ENCODE measurements at regions not wholly inside any gene's neighbourhood (a gene's known extent, or its start where the extent isn't known, plus 50 kb on each side); places are given as distances from the start of the nearest gene placed in this dataset.

DNA sequence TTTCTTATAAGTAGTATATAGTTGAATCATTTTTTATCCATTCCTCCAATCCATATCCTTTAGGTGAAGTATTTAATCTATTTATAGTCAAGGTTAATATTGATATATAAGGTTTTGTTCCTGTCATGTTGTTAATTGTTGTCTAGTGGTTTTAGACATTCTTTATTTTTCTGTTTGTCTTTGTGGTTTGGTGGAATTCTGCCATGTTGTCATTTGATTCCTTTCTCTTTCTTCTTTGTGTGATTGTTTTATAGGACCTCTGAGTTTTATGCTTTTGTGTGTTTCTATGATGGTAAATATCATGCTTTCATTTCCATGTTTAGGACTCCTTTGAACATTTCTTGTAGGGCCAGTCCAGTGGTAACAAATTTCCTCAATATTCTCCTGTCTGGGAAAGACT is 450.3 kb upstream of the BTBD3 start:
- in situ Hi-C loops (cut with HindIII; ENCODE audit: low sequenced_read_pairs): no loop called here
- H3K4me3 ChIP-seq (ENCODE audit: low read depth, low read length): no peak overlapping the region
- no peak for DNase-seq (ENCODE audit: low read depth)
- TF ChIP-seq, protein P1, sequence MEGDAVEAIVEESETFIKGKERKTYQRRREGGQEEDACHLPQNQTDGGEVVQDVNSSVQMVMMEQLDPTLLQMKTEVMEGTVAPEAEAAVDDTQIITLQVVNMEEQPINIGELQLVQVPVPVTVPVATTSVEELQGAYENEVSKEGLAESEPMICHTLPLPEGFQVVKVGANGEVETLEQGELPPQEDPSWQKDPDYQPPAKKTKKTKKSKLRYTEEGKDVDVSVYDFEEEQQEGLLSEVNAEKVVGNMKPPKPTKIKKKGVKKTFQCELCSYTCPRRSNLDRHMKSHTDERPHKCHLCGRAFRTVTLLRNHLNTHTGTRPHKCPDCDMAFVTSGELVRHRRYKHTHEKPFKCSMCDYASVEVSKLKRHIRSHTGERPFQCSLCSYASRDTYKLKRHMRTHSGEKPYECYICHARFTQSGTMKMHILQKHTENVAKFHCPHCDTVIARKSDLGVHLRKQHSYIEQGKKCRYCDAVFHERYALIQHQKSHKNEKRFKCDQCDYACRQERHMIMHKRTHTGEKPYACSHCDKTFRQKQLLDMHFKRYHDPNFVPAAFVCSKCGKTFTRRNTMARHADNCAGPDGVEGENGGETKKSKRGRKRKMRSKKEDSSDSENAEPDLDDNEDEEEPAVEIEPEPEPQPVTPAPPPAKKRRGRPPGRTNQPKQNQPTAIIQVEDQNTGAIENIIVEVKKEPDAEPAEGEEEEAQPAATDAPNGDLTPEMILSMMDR (IDR thresholded peaks at IDR 0.05; ENCODE audit: low read depth, low read length, missing control alignments): no peak

DNA sequence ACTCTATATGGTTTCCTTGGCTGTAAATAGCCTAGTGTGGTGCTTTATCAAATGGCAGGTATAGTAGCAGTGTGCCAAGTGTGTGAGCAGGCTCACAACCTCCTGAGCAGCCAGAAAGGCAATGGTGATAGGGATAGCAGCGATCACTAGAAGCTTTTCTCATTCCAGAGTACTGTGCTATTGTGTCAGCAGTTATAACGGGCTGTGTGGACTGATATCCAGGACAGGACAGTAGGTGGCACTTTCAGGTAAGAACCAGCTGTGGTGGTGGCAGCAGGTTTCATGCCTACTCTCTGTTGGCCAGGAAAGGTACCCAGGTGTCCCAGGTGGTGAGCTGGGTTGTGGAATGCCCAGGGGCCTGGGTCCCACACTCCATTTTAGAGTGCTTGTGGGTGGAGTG is 448.8 kb upstream of the BTBD3 start:
- in situ Hi-C loops (cut with HindIII; ENCODE audit: low sequenced_read_pairs): no loop called here
- no peak overlapping the region for H3K4me3 ChIP-seq (ENCODE audit: low read depth, low read length)
- DNase-seq (ENCODE audit: low read depth): no peak
- TF ChIP-seq, protein P1 (IDR thresholded peaks at IDR 0.05; ENCODE audit: low read depth, low read length, missing control alignments): no peak

DNA sequence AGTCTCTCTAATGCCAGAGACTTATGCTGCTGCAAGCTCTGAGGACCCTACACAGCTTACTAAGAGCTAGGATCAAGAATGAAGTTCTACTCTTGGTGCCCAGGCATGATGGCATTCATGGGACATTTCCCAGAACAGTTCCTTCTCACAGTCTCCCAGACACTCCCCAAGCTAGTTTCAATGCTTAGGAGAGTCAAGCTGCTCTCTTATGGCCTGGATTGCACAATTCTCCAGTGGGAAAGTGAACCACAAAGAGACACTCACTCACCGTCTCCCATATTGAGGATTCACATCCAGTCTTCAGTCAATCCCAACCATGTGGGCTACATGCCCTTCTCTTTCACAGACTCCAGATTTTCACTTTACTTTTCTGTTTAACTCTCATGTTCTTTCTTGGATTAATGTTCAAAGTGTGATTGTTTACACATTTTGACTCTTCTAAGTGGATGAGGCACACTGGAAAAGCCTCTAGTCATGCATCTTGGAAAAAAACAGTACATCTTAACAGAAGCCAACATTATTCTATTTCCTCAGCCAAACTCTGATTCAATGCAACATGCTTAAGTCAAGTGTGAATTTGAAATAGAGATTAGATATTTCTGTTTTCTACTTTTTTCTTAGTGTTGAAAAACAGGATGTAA is 447.8 kb upstream of the BTBD3 start:
- in situ Hi-C loops (cut with HindIII; ENCODE audit: low sequenced_read_pairs): no loop called here
- DNase-seq (ENCODE audit: low read depth): no peak
- H3K4me3 ChIP-seq (ENCODE audit: low read depth, low read length): no peak overlapping the region
- TF ChIP-seq, protein P1 (IDR thresholded peaks at IDR 0.05; ENCODE audit: low read depth, low read length, missing control alignments): no peak

DNA sequence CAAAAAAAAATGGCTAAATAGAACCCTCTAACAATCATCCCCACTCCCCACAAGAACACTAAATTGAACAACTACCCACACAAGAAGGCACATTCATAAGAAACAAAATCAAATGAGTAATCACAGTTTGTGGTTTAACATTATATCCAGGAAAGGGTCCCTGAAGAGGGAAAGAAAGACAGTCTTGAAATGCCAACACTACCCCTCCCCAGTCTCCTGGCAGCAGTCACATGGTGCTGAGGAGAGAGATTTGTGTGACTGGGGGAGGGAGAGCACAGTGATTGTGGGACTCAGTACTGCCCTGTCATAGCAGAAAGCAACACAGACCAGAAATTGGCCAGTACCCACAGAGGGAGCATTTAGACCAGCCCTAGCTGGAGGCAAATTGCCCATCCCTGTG is 443.7 kb upstream of the BTBD3 start:
- no peak overlapping the region for H3K4me3 ChIP-seq (ENCODE audit: low read depth, low read length)
- TF ChIP-seq, protein P1 (IDR thresholded peaks at IDR 0.05; ENCODE audit: low read depth, low read length, missing control alignments): no peak
- DNase-seq (ENCODE audit: low read depth): no peak
- in situ Hi-C loops (cut with HindIII; ENCODE audit: low sequenced_read_pairs): no loop called here

DNA sequence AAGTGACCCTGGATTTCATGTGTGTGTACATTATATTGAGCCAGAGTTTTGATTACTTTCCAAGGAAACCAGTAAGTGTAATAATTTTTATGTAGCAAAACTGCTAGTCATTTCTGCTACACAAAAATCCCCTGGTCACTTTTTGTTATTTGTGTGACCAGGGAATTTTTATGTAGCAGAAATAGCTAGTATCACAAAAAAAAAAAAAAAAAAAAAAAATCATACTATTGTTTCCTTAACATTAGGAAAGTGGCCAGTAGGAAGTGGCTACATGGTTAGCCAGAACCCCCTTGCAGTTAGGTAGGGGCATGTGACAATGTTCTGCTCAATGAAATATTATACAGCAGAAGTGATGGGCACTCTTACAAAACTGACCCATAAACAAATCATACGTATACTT is 434.0 kb upstream of the BTBD3 start:
- no peak for DNase-seq (ENCODE audit: low read depth)
- in situ Hi-C loops (cut with HindIII; ENCODE audit: low sequenced_read_pairs): no loop called here
- no peak overlapping the region for H3K4me3 ChIP-seq (ENCODE audit: low read depth, low read length)
- TF ChIP-seq, protein P1 (IDR thresholded peaks at IDR 0.05; ENCODE audit: low read depth, low read length, missing control alignments): no peak

DNA sequence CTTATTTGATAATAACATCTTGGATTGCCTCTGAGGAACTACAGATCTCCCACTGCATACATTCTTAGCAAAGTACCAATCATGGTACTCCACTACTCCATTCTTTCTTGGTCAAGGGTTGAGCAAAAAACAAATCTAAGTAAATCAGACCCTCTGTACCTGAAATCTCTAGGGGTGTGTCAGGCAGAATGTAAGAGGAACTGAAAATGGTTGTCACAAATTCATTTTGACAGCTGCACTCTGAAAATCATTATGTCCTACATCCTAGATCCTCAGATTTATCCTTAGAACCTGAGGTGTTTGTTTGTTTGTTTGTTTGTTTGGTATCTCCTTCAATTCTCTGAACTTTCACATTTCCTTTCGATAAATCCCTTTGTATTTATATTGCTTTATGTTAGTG is 433.2 kb upstream of the BTBD3 start:
- TF ChIP-seq, protein P1 (IDR thresholded peaks at IDR 0.05; ENCODE audit: low read depth, low read length, missing control alignments): no peak
- H3K4me3 ChIP-seq (ENCODE audit: low read depth, low read length): no peak overlapping the region
- in situ Hi-C loops (cut with HindIII; ENCODE audit: low sequenced_read_pairs): no loop called here
- no peak for DNase-seq (ENCODE audit: low read depth)

Measured in astrocyte of the cerebellum (primary cell).